Cerebellar nuclear complex (tissue), 1 donor: ENCODE measurements at regions not wholly inside any gene's neighbourhood (a gene's known extent, or its start where the extent isn't known, plus 50 kb on each side); places are given as distances from the start of the nearest gene placed in this dataset.
"Not testable (repeated sequence)": the region's sequence is repeated elsewhere in the genome, so short reads cannot be mapped to it uniquely, and the experiment has no call there.

ENCODE experiments used
- DNase-seq, 2 experiments: peaks; one replicate each; lab custom pipeline; 2025; lab: John Stamatoyannopoulos, UW

DNA sequence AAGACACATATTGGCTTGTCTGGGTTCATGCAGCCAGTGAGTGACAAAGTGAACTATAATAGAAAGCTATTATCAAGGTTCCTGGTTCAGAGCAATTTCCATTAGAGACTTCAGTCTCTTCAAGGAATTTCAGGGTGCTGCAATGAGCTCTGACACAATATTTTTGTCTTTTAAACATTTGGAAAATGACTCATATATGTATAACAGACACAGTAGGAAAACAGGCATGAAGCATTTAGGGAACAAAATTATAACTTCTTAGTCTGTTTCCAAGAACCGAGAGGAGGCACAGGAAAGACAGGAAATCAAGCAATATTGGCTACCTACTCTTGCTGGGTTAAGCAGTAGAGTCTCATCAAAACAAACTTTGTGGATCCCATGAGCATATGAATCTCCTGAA, 170.4 kb downstream of the PTPRC start:
- DNase-seq = no peak

DNA sequence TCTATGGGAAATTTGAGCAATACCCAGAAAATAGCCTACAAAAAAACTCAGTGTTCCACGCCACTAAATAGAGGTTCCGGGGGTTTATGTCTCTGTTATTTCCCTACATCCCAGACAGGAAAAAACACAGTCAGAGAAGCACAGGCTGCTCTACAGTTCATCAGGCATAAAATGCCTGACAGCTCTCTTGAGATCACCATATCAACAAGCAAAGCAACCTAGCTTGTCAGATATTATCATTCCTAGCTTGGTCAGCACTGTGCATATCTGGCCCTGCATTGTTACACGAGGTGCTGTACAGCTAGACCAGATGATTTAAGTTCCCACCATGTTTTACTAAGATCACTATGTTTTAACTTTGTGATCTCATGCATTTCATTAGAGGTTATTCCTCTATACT, 172.6 kb downstream of the PTPRC start:
- no peak for DNase-seq

- no peak for DNase-seq
Observed at GRCh38 chr1:198823626-198824025, 184.8 kb downstream of the PTPRC start.

- no peak for DNase-seq
Observed at GRCh38 chr1:198825254-198825653, 186.4 kb downstream of the PTPRC start.

- DNase-seq = no peak
Observed at GRCh38 chr1:198829356-198829755, 190.5 kb downstream of the PTPRC start.

- DNase-seq = no peak
Observed at GRCh38 chr1:198829944-198830343, 191.1 kb downstream of the PTPRC start.

GRCh38 chr1:198830412-198830811, 191.6 kb downstream of the PTPRC start:
- no peak for DNase-seq

DNA sequence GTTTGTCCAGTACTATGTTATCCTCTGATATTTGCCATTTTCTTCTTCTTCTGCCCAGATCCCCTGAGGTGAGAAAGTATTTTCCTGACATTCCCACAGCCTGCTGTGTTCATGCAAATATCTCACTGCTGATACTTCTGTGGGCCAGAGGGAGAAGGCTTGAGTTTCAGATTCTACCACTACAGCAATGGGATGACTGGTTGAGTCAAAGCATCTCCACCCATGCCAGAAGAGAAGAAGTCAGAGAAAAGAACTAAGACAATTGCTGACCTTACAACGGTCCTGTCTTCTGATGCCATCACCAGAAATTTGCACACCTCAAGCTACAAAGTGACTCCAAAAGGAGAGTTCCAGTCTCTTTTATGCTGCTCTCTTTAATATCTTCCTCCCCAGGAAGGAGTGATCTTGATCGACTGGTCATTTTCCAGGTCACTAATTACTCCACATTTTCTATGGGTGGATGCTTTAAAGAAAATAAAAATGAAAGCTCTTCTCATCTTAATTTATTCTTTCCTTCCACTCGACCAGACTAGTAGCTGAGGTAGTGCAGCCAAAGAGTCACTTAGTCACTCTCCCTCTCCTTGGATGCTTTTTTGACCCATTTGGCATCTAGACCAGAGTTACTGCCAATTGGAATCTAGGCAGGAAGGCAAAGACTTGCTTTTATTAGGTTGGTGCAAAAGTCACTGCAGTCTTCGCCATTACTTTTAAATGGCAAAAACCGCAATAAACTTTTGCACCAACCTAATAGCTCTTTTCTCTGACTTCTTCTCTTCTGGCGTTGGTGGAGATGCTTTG, 195.1 kb downstream of the PTPRC start:
- no peak for DNase-seq

DNA sequence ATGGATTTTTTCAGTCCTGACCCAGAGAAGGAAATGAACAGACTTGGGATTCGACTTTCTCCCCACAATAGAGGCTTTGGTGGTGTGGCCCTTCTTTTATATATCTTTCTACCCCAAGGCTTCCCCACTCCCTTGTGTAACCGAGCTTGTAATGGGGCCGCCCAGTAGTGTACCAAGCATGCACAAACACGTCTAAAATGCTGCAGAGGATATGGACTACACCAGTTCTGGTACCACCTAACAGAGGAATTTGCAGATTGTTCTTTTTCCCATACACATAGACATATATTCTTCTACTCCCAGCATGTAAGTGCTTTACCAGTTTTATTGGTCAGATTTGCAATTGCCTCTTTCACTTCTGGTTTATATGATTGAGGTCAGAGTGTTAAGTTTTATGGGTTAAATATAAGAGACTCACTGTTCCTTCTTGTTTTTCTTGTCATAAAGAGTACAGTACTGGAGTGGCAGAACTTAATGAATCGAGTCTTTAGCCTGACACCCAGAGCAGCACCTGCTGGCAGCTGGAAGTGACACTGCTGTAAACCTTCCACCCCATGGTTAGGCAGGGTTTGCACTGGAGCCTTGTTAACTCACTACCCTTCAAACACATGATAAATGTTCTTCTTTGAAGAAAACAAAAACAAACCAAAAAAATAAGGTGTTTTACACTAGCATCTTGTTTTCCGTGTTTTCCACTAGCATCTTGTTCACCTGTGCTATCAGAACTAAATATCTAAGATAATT, 198.6 kb downstream of the PTPRC start:
- no peak for DNase-seq

DNA sequence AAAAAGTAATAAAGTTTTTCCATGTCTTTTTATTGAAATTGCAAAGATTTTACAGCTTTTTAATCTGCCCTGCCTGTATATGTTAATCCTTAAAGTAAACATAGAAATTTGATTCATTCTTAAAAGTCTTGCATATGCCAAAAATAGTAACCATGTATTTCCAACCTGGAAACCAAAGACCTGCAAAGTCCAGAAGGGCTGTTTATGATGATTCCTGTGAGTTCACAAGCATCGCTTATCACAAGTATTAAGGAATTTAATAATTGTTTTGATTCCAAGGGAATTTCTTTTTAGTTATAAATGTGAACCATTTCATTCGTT, 199.1 kb downstream of the PTPRC start:
- DNase-seq = no peak

DNA sequence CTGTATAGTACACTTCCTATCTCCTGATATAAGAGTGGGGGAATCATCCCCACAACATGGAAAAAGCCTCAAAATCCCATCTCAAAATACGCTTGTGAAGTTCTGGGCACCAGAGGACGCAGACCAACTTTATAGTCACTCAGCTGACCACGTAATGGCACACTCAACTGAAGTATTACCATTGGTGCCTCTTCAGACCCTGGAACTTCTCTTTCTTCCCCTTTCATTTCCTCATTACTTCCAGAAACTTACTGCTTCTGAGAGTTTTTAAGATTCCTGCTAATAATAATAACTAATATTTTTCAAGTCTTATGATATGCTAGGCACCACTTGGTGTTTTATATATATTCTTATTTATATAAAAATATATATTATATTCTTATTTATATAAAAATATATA, 202.6 kb downstream of the PTPRC start:
- DNase-seq = no peak

DNA sequence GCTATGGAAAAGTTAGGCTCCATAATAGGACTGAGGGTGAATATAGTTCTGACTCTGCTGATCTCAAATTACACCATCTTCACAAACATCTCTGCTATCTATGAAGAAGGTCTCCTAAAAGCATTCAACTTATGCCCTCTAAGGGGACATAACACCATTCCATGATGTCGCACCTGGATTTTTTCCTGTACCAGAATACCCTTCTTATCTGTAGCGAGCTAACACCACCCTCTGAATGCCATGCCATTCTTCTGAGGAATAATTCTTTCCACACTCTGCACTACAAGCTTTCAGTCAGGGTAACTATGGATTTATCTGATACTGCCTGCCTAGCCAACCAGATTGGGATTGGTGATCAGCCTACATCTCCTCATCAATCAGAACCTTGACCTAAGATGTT, 203.8 kb downstream of the PTPRC start:
- no peak for DNase-seq

DNA sequence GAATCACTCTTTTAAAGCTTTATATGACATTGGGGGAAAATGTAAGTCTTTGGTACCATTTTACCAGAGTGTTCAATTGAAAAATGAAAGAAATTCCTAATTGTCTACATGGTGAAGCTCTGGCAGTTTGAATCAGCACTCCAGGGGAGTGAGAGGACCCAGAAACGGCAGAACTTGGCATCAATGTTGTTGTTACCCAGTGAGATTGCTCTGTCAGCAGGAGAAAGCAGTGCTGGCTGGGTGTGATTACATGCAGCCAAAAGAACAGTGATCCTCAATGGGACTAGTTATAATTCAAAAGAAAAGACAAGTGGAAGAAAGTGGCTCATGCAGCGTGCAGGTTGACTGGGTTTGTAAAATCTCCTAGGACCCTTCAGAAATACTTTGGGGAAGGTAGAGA, 206.4 kb downstream of the PTPRC start:
- no peak for DNase-seq

DNA sequence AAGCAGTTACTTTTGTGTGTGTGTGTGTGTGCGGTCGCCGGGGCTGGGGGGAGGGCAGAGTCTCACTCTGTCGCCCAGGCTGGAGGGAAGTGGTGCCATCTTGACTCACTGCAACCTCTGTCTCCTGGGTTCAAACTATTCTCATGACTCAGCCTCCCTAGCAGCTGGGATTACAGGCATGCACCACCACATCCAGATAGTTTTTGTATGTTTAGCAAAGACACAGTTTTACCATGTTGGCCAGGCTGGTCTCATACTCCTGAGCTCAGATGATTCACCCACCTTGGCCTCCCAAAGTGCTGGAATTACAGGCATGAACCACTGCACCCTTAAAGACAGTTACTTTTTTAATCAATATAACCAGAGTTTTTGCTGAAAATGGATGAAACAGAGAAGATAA, 207.0 kb downstream of the PTPRC start:
- DNase-seq = no peak

DNA sequence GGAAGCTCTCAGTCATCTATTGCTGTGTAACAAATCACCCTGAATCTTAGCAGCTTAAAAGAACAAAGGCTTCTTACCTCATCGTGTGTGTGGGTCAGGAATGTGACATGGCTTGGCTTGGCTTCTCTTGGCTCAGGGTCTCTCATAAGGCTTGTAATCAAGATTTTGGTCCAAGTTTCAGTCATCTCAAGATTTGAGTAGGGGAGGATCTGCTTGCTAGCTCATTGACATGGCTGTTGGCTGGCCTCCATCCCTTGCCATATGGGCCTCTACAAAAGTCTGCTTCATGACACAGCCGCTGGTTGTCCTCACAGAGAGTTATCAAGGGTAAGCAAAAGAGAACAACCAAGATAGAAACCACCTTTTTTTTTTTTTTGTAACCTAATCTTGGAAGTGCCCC, 207.7 kb downstream of the PTPRC start:
- DNase-seq = no peak

DNA sequence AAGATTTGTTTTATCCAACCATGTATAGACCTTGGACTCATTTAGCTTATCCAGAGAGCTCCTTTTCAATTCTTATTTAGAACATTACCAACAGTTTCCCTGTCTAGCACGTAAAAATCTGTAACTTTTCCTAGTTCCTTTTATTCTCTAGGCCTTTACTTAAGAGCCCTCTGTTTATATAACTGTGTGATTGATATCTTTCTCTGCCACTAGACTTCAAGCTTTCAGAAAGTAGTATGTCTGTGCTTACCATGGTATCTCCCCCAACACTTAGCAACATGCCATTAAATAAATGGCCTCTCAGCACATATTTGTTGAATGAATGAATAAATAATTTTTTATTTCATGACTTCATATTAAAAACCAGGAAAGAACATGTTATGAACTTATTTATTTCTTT, 209.4 kb downstream of the PTPRC start:
- DNase-seq = no peak

DNA sequence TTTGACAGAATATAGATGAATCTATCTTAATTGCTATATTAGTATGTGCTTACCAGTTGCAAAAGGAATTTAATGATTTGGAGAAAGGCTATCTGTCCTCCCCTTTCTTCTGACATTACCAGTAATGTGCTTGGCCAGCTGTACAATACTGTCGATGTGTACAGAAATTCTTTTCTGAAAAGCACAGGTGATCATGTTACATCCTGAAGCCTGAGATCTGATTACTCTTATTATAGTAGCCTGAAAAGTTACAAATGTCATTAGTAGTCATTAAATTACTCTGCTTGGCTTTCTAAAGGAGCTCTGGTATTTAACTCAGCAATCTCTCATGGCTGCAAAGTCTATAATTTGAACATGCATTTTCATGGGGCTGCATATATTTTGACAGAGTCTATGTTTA, 209.8 kb downstream of the PTPRC start:
- DNase-seq = no peak

GRCh38 chr1:198849093-198849492, 210.3 kb downstream of the PTPRC start:
- DNase-seq = no peak

GRCh38 chr1:198850196-198850595, 211.4 kb downstream of the PTPRC start:
- no peak for DNase-seq

- DNase-seq = not testable (repeated sequence)
Observed at GRCh38 chr1:198850966-198851365, 212.1 kb downstream of the PTPRC start.

- no peak for DNase-seq
Observed at GRCh38 chr1:198856601-198857000, 217.8 kb downstream of the PTPRC start.

DNA sequence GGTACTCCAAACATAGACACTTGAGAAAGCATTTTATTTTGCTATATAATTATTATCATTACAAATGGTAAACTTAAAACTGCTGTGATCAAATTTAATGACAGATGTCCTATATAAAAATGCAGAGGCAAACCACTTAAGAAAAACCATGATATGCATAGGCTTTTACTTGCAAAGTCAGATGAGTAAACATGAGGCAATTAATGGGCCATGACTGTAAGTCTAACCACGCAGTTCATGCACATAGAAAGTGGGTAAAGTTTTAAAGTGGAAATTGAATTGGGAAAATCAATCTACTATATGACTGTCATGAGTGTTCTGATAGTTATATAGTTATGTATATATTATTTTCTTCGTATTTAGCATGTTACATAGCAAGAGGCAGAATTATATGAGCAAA, 219.2 kb downstream of the PTPRC start:
- no peak for DNase-seq

GRCh38 chr1:198860371-198860770, 221.5 kb downstream of the PTPRC start:
- DNase-seq = no peak

- no peak for DNase-seq
Observed at GRCh38 chr1:198861636-198862035, 222.8 kb downstream of the PTPRC start.
